GM19238 (cell line): ENCODE measurements at regions not wholly inside any gene's neighbourhood (a gene's known extent, or its start where the extent isn't known, plus 50 kb on each side); places are given as distances from the start of the nearest gene placed in this dataset.

ENCODE experiments used
- DNase-seq: peaks from one replicate; pipeline ENCODE4 v3.0.0; 2011; ENCODE audit warnings: low spot score; ENCODE audit not compliant: insufficient read length

- DNase-seq, result no peak
These were observed 51.4 kb upstream of the MSX1 start for GRCh38 chr4:4808086-4808485.

GRCh38 chr4:4805887-4806286, 53.6 kb upstream of the MSX1 start:
- DNase-seq, result no peak

GRCh38 chr4:4803912-4804296, 55.6 kb upstream of the MSX1 start:
- DNase-seq, result no peak

GRCh38 chr4:4803216-4803911, 56.1 kb upstream of the MSX1 start:
- no peak for DNase-seq

GRCh38 chr4:4800646-4801408, 58.6 kb upstream of the MSX1 start:
- no peak for DNase-seq

GRCh38 chr4:4794421-4794820, 65.0 kb upstream of the MSX1 start:
- DNase-seq, result no peak

- no peak for DNase-seq
These were observed 67.0 kb upstream of the MSX1 start for GRCh38 chr4:4792466-4792865.

- DNase-seq, result no peak
These were observed 68.0 kb upstream of the MSX1 start for GRCh38 chr4:4791299-4792111.

GRCh38 chr4:4789462-4789861, 70.0 kb upstream of the MSX1 start:
- DNase-seq, result no peak

- no peak for DNase-seq
These were observed 70.9 kb upstream of the MSX1 start for GRCh38 chr4:4788573-4788972.

GRCh38 chr4:4787421-4787820, 72.0 kb upstream of the MSX1 start:
- DNase-seq, result no peak

GRCh38 chr4:4784379-4784778, 75.1 kb upstream of the MSX1 start:
- DNase-seq, result no peak

- DNase-seq, result no peak
These were observed 75.6 kb upstream of the MSX1 start for GRCh38 chr4:4783847-4784246.

- no peak for DNase-seq
These were observed 76.5 kb upstream of the MSX1 start for GRCh38 chr4:4782969-4783368.

- no peak for DNase-seq
These were observed 77.3 kb upstream of the MSX1 start for GRCh38 chr4:4781936-4782707.

GRCh38 chr4:4780729-4781244, 78.7 kb upstream of the MSX1 start:
- no peak for DNase-seq

GRCh38 chr4:4779486-4779885, 80.0 kb upstream of the MSX1 start:
- DNase-seq, result no peak

- no peak for DNase-seq
These were observed 80.4 kb upstream of the MSX1 start for GRCh38 chr4:4779054-4779453.

- no peak for DNase-seq
These were observed 80.9 kb upstream of the MSX1 start for GRCh38 chr4:4778554-4778953.

- no peak for DNase-seq
These were observed 82.5 kb upstream of the MSX1 start for GRCh38 chr4:4776934-4777333.

GRCh38 chr4:4776335-4776734, 83.1 kb upstream of the MSX1 start:
- no peak for DNase-seq
